HepG2 (cell line): ENCODE measurements at regions not wholly inside any gene's neighbourhood (a gene's known extent, or its start where the extent isn't known, plus 50 kb on each side); places are given as distances from the start of the nearest gene placed in this dataset.

Source experiments
- ATAC-seq: fragments of 200-7000 bp; cut with Tn5 transposase; 3 replicates; pipeline ENCODE4 v1.9.1; 2020; ENCODE audit warnings: mild to moderate bottlenecking, moderate library complexity
- BruUV-seq: library from RNA; stranded (reverse); fragments of 400-500 nt; replicated peaks from 2 replicates; lab custom pipeline; 2021; lab: Mats Ljungman, UMichigan
- CTCF ChIA-PET: fragments of 300-600 bp; formaldehyde crosslinking; extraction: SDS; loops from one replicate; lab custom pipeline; 2021; ENCODE audit warnings: low total read pairs, inconsistent platforms, low intra/inter-chr PET ratio; lab: Yijun Ruan, JAX
- POLR2A ChIA-PET: fragments of 350-600 bp; sonication (Branson Sonifier 250); formaldehyde crosslinking; loops from one replicate; lab custom pipeline; 2020; ENCODE audit warnings: antibody characterized with exemption, inconsistent platforms; lab: Yijun Ruan, JAX
- DNase-seq: peaks from one replicate; pipeline ENCODE4 v3.0.0-alpha.2; 2015; ENCODE audit warnings: low spot score
- FAIRE-seq: peaks from 3 replicates; lab custom pipeline; 2011; peaks lifted over from hg19 to GRCh38; lab: Jason Lieb, UNC
- H2AFZ ChIP-seq: one replicate; pipeline ENCODE4 v1.6.1; 2011; ENCODE audit warnings: low read length, inconsistent platforms
- H3K27ac ChIP-seq: fragments of 300-600 bp; 3 replicates; pipeline ENCODE4 v1.8.0; 2011; ENCODE audit warnings: mixed run types, mild to moderate bottlenecking, mixed read lengths, low read length, inconsistent platforms; ENCODE audit not compliant: insufficient read depth; ENCODE audit errors: extremely low read length
- H3K27me3 ChIP-seq, 2 experiments: fragments of 200-600 bp in 1 of 2; 2 replicates in 1 of 2; 3 replicates in 1 of 2; pipeline versions ENCODE4 v1.6.0 to v1.8.0; 2011; ENCODE audit warnings: low read length in 2 of 2, mild to moderate bottlenecking in 2 of 2, moderate library complexity in 2 of 2, inconsistent platforms in 1 of 2; ENCODE audit not compliant: insufficient read depth in 2 of 2, control insufficient read depth in 1 of 2
- H3K36me3 ChIP-seq, 2 experiments: fragments of 200-600 bp in 1 of 2; replicated peaks in 1 of 2; 2 replicates in 1 of 2; 3 replicates in 1 of 2; pipeline versions ENCODE4 v1.5.1 to v1.8.0; 2011; ENCODE audit warnings: low read length in 2 of 2, inconsistent platforms in 1 of 2; ENCODE audit not compliant: insufficient read depth in 2 of 2, control insufficient read depth in 1 of 2
- H3K4me1 ChIP-seq: 2 replicates; pipeline ENCODE4 v1.5.1; 2012; ENCODE audit warnings: low read length, inconsistent platforms; ENCODE audit not compliant: insufficient read depth
- H3K4me2 ChIP-seq: 2 replicates; pipeline ENCODE4 v1.6.0; 2011; ENCODE audit warnings: low read depth, low read length, inconsistent platforms
- H3K4me3 ChIP-seq, 3 experiments: fragments of 200-600 bp in 1 of 3; sonication (generic), shearing (Covaris generic) in 1 of 3; replicated peaks in 1 of 3; 2 replicates each; pipeline ENCODE4 v1.5.1; 2011 to 2016; ENCODE audit warnings: low read length in 3 of 3, inconsistent platforms in 2 of 3, low read depth in 2 of 3, mild to moderate bottlenecking in 2 of 3, control low read depth in 1 of 3, mixed read lengths in 1 of 3; ENCODE audit not compliant: insufficient read depth in 1 of 3
- H3K79me2 ChIP-seq: one replicate; pipeline ENCODE4 v1.6.1; 2011; ENCODE audit warnings: low read length, inconsistent platforms; ENCODE audit not compliant: insufficient read depth
- H3K9ac ChIP-seq: 2 replicates; pipeline ENCODE4 v1.6.0; 2011; ENCODE audit warnings: mild to moderate bottlenecking, low read depth, low read length, inconsistent platforms; ENCODE audit not compliant: insufficient read depth
- H3K9me3 ChIP-seq: 2 replicates; pipeline ENCODE4 v1.5.1; 2012; ENCODE audit warnings: mild to moderate bottlenecking, low read length
- H4K20me1 ChIP-seq: 2 replicates; pipeline ENCODE4 v1.6.0; 2011; ENCODE audit warnings: inconsistent platforms, mild to moderate bottlenecking, low read length, moderate library complexity; ENCODE audit not compliant: insufficient read depth
- AHR ChIP-seq: IDR thresholded peaks from 2 replicates; pipeline ENCODE4 v1.6.1; 2018; ENCODE audit warnings: missing genetic modification reagents, missing compliant biosample characterization
- ATF3 ChIP-seq: sonication (generic); formaldehyde crosslinking; IDR thresholded peaks from 2 replicates; pipeline ENCODE4 v1.4.0; 2020; ENCODE audit warnings: missing genetic modification reagents
- ETV5 ChIP-seq: IDR thresholded peaks from 2 replicates; pipeline ENCODE4 v1.6.1; 2018; ENCODE audit warnings: missing biosample characterization, missing genetic modification reagents, inconsistent platforms, borderline replicate concordance
- JUN ChIP-seq: sonication (generic); formaldehyde crosslinking; IDR thresholded peaks from 2 replicates; pipeline ENCODE4 v1.4.0; 2020; ENCODE audit warnings: mild to moderate bottlenecking, missing genetic modification reagents
- LBX2 ChIP-seq: sonication (generic); formaldehyde crosslinking; IDR thresholded peaks from 2 replicates; pipeline ENCODE4 v1.5.0; 2020; ENCODE audit warnings: missing genetic modification reagents, mild to moderate bottlenecking, borderline replicate concordance
- MBD4 ChIP-seq: IDR thresholded peaks from 2 replicates; pipeline ENCODE4 v1.6.1; 2012; ENCODE audit warnings: low read length, inconsistent platforms, borderline replicate concordance
- NPAS2 ChIP-seq: sonication (generic); formaldehyde crosslinking; IDR thresholded peaks from 2 replicates; pipeline ENCODE4 v1.8.0; 2022; ENCODE audit warnings: mild to moderate bottlenecking, missing genetic modification reagents, borderline replicate concordance
- NR2F6 ChIP-seq, 2 experiments: IDR thresholded peaks; 2 replicates each; pipeline ENCODE4 v1.6.1; 2016; ENCODE audit warnings: antibody characterized with exemption in 1 of 2, mild to moderate bottlenecking in 1 of 2
- TARDBP ChIP-seq: sonication (generic); formaldehyde crosslinking; IDR thresholded peaks from 2 replicates; pipeline ENCODE4 v1.8.0; 2022; ENCODE audit warnings: mild to moderate bottlenecking, missing genetic modification reagents
- ZBTB40 ChIP-seq, 2 experiments: fragments of 450-650 bp in 1 of 2; sonication (generic) in 1 of 2; formaldehyde crosslinking in 1 of 2; IDR thresholded peaks; 2 replicates each; pipeline versions ENCODE4 v1.6.1 to v1.8.0; 2016 to 2022; ENCODE audit warnings: antibody characterized with exemption in 1 of 2, mild to moderate bottlenecking in 1 of 2, missing genetic modification reagents in 1 of 2
- ZFP36L2 ChIP-seq: sonication (generic); formaldehyde crosslinking; IDR thresholded peaks from 2 replicates; pipeline ENCODE4 v1.4.0; 2020; ENCODE audit warnings: missing genetic modification reagents
- ZNF251 ChIP-seq: sonication (generic); formaldehyde crosslinking; IDR thresholded peaks from 2 replicates; pipeline ENCODE4 v1.9.0; 2021; ENCODE audit warnings: mild to moderate bottlenecking, missing genetic modification reagents
- ZNF296 ChIP-seq: sonication (generic); formaldehyde crosslinking; conservative IDR thresholded peaks from 2 replicates; pipeline ENCODE4 v1.5.0; 2020; ENCODE audit warnings: mild to moderate bottlenecking, missing genetic modification reagents
- ZNF768 ChIP-seq: sonication (generic); formaldehyde crosslinking; IDR thresholded peaks from 2 replicates; pipeline ENCODE4 v1.4.0; 2020; ENCODE audit warnings: missing genetic modification reagents
- ZNF777 ChIP-seq: sonication (generic); formaldehyde crosslinking; IDR thresholded peaks from 2 replicates; pipeline ENCODE4 v1.4.0; 2020; ENCODE audit warnings: missing genetic modification reagents
- ZSCAN9 ChIP-seq: IDR thresholded peaks from 2 replicates; pipeline ENCODE4 v1.6.1; 2016; ENCODE audit warnings: borderline replicate concordance
- WGBS: methylation state at CpG from one replicate; pipeline ENCODE4 v1.1.6; 2017; ENCODE audit warnings: low lambda C conversion rate; 5-methylcytosine and 5-hydroxymethylcytosine counted together
- in situ Hi-C: cut with HindIII; loops from 2 replicates; pipeline ENCODE4 v1.10.0; 2017; ENCODE audit warnings: low pct_unique_long_range_greater_than_20kb; ENCODE audit not compliant: extremely low pct_ligation_motif_present
- intact Hi-C: fragments of 100-400 bp; cut with micrococcal nuclease; formaldehyde crosslinking; loops from one replicate; pipeline ENCODE4 v1.10.0; 2022; ENCODE audit not compliant: unreplicated experiment

GRCh38 chr10:117725993-117726392 is 183.4 kb downstream of the EMX2 start:
- in situ Hi-C loops = no loop called here
- Histone ChIP-seq H3K9ac (no peak overlapping the region), H3K79me2 (no peaks in the 10 kb centered on the region), H3K4me3 (no peak overlapping the region), H3K36me3 (no peaks in the 10 kb centered on the region), H3K27me3 (peaks cover 0 to 13% of the 10 kb centered on the region in 2 experiments; a peak in 2 of 5 replicates), H3K4me2 (no peak overlapping the region), H3K9me3 (no peaks in the 10 kb centered on the region), H2AFZ (no peak overlapping the region), H4K20me1 (no peaks in the 10 kb centered on the region), H3K4me1 (no peaks in the 10 kb centered on the region), H3K27ac (no peak overlapping the region)
- DNase-seq (no peak), FAIRE-seq (no peak), ATAC-seq (no peak)
- BruUV-seq = no TSS peak
- CTCF ChIA-PET = no interaction called here
- TF ChIP-seq ZFP36L2 (CRISPR knock-in tag) (no peak), TARDBP (no peak), ZNF777 (CRISPR knock-in tag) (no peak), ZNF251 (CRISPR knock-in tag) (no peak), AHR (CRISPR knock-in tag) (no peak), JUN (no peak), ATF3 (CRISPR knock-in tag) (no peak), ETV5 (no peak), ZBTB40 (IDR thresholded peaks at IDR 0.05) (no peak), ZBTB40 (CRISPR knock-in tag; IDR thresholded peaks at IDR 0.05) (no peak), NPAS2 (CRISPR knock-in tag) (no peak), LBX2 (no peak), ZSCAN9 (CRISPR knock-in tag) (no peak), ZNF768 (CRISPR knock-in tag) (no peak), NR2F6 (IDR thresholded peaks at IDR 0.05) (no peak), NR2F6 (CRISPR knock-in tag; IDR thresholded peaks at IDR 0.05) (no peak), ZNF296 (no peak), MBD4 (no peak)
- WGBS = 6% methylated on average over 3 of the region's 3 CpGs
- POLR2A ChIA-PET = no interaction called here
- intact Hi-C loops = no loop called here
